ENCODE measurements at regions not wholly inside any gene's neighbourhood (a gene's known extent, or its start where the extent isn't known, plus 50 kb on each side); places are given as distances from the start of the nearest gene placed in this dataset.

DNA sequence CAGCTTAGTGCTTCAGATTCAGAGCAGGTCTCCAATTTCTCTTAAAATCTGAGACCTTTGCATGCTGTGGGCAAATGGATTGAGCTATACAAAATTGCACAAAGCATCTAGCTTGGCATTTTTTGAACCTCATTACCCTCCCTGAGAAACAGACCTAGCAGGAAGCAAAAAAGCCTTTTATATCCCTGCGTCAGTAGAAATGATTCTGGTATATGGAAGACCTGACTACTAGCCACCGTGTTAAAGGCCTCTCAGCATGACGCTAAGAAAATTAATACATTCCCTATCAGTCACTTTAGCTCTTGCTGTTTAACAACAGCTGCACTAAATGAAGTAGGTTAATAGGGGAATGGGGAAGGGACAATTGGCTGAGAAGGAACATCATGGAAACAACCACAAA, 110.7 kb upstream of the SMLR1 start:
- TF ChIP-seq, protein P1, sequence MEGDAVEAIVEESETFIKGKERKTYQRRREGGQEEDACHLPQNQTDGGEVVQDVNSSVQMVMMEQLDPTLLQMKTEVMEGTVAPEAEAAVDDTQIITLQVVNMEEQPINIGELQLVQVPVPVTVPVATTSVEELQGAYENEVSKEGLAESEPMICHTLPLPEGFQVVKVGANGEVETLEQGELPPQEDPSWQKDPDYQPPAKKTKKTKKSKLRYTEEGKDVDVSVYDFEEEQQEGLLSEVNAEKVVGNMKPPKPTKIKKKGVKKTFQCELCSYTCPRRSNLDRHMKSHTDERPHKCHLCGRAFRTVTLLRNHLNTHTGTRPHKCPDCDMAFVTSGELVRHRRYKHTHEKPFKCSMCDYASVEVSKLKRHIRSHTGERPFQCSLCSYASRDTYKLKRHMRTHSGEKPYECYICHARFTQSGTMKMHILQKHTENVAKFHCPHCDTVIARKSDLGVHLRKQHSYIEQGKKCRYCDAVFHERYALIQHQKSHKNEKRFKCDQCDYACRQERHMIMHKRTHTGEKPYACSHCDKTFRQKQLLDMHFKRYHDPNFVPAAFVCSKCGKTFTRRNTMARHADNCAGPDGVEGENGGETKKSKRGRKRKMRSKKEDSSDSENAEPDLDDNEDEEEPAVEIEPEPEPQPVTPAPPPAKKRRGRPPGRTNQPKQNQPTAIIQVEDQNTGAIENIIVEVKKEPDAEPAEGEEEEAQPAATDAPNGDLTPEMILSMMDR (IDR thresholded peaks at IDR 0.05; ENCODE audit: low read depth, low read length, missing input control) = no peak
- TF ChIP-seq, protein P2, sequence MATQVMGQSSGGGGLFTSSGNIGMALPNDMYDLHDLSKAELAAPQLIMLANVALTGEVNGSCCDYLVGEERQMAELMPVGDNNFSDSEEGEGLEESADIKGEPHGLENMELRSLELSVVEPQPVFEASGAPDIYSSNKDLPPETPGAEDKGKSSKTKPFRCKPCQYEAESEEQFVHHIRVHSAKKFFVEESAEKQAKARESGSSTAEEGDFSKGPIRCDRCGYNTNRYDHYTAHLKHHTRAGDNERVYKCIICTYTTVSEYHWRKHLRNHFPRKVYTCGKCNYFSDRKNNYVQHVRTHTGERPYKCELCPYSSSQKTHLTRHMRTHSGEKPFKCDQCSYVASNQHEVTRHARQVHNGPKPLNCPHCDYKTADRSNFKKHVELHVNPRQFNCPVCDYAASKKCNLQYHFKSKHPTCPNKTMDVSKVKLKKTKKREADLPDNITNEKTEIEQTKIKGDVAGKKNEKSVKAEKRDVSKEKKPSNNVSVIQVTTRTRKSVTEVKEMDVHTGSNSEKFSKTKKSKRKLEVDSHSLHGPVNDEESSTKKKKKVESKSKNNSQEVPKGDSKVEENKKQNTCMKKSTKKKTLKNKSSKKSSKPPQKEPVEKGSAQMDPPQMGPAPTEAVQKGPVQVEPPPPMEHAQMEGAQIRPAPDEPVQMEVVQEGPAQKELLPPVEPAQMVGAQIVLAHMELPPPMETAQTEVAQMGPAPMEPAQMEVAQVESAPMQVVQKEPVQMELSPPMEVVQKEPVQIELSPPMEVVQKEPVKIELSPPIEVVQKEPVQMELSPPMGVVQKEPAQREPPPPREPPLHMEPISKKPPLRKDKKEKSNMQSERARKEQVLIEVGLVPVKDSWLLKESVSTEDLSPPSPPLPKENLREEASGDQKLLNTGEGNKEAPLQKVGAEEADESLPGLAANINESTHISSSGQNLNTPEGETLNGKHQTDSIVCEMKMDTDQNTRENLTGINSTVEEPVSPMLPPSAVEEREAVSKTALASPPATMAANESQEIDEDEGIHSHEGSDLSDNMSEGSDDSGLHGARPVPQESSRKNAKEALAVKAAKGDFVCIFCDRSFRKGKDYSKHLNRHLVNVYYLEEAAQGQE (IDR thresholded peaks at IDR 0.05) = no peak
- TF ChIP-seq JUND (IDR thresholded peaks at IDR 0.05) = no peak
- TF ChIP-seq, protein P3, sequence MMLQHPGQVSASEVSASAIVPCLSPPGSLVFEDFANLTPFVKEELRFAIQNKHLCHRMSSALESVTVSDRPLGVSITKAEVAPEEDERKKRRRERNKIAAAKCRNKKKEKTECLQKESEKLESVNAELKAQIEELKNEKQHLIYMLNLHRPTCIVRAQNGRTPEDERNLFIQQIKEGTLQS (IDR thresholded peaks at IDR 0.05) = no peak
- no peak for TF ChIP-seq EGR1 (IDR thresholded peaks at IDR 0.05; ENCODE audit: low read depth in 2 of 2)
- no peak for TF ChIP-seq GABPA (IDR thresholded peaks at IDR 0.05 in 1 of 2, conservative IDR thresholded peaks at IDR 0.05 in 1 of 2)
- no peak for TF ChIP-seq TAF1 (conservative IDR thresholded peaks at IDR 0.05)
